ENCODE measurements at regions not wholly inside any gene's neighbourhood (a gene's known extent, or its start where the extent isn't known, plus 50 kb on each side); places are given as distances from the start of the nearest gene placed in this dataset.
"Not testable (repeated sequence)": the region's sequence is repeated elsewhere in the genome, so short reads cannot be mapped to it uniquely, and the experiment has no call there.

- not testable (repeated sequence) for TF ChIP-seq POLR2A, CTCF, POLR2AphosphoS5 (IDR thresholded peaks at IDR 0.05)
These were observed 1620.5 kb downstream of the SPATA31A7 start for GRCh38 chr9:62810318-62810717.

Data from upper lobe of left lung (tissue), 4 donors.